ENCODE measurements at regions not wholly inside any gene's neighbourhood (a gene's known extent, or its start where the extent isn't known, plus 50 kb on each side); places are given as distances from the start of the nearest gene placed in this dataset.

GRCh38 chr12:111197376-111197944, 171.4 kb downstream of the PHETA1 start:
- H3K27me3 ChIP-seq = peaks cover 4% of the 10 kb centered on the region
- H2AFZ ChIP-seq = no peak overlapping the region
- no peak overlapping the region for H3K4me3 ChIP-seq
- H3K27ac ChIP-seq = no peak overlapping the region
- H3K9me2 ChIP-seq (replicated peaks; ENCODE audit: insufficient read depth) = no peaks in the 10 kb centered on the region
- no peak for DNase-seq (ENCODE audit: low spot score)
- no peak for TF ChIP-seq EZH2 (IDR thresholded peaks at IDR 0.05; ENCODE audit: borderline replicate concordance)
- TF ChIP-seq EZH2phosphoT487 (IDR thresholded peaks at IDR 0.05; ENCODE audit: low read depth, severe bottlenecking, unreplicated experiment) = no peak
- TF ChIP-seq, protein P1, sequence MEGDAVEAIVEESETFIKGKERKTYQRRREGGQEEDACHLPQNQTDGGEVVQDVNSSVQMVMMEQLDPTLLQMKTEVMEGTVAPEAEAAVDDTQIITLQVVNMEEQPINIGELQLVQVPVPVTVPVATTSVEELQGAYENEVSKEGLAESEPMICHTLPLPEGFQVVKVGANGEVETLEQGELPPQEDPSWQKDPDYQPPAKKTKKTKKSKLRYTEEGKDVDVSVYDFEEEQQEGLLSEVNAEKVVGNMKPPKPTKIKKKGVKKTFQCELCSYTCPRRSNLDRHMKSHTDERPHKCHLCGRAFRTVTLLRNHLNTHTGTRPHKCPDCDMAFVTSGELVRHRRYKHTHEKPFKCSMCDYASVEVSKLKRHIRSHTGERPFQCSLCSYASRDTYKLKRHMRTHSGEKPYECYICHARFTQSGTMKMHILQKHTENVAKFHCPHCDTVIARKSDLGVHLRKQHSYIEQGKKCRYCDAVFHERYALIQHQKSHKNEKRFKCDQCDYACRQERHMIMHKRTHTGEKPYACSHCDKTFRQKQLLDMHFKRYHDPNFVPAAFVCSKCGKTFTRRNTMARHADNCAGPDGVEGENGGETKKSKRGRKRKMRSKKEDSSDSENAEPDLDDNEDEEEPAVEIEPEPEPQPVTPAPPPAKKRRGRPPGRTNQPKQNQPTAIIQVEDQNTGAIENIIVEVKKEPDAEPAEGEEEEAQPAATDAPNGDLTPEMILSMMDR (IDR thresholded peaks at IDR 0.05; ENCODE audit: poor library complexity) = no peak
- no peaks in the 10 kb centered on the region for H3K9me3 ChIP-seq (ENCODE audit: low read depth)
- WGBS (ENCODE audit: low lambda C conversion rate, missing lambda C conversion rate) = 87% methylated on average over 6 of the region's 6 CpGs
- H3K36me3 ChIP-seq (replicated peaks; ENCODE audit: insufficient read depth, low read depth) = no peaks in the 10 kb centered on the region
- H3K4me2 ChIP-seq = no peak overlapping the region
- no peaks in the 10 kb centered on the region for H3K4me1 ChIP-seq (ENCODE audit: insufficient read depth)
- no peaks in the 10 kb centered on the region for H4K20me1 ChIP-seq (ENCODE audit: insufficient read depth, poor library complexity, severe bottlenecking)
- H3K79me2 ChIP-seq = no peaks in the 10 kb centered on the region

- H3K36me3 ChIP-seq (replicated peaks; ENCODE audit: insufficient read depth, low read depth) = no peaks in the 10 kb centered on the region
- H3K4me2 ChIP-seq = no peak overlapping the region
- H2AFZ ChIP-seq = no peak overlapping the region
- TF ChIP-seq, protein P1 (IDR thresholded peaks at IDR 0.05; ENCODE audit: poor library complexity) = no peak
- TF ChIP-seq EZH2phosphoT487 (IDR thresholded peaks at IDR 0.05; ENCODE audit: low read depth, severe bottlenecking, unreplicated experiment) = no peak
- TF ChIP-seq EZH2 (IDR thresholded peaks at IDR 0.05; ENCODE audit: borderline replicate concordance) = no peak
- H3K79me2 ChIP-seq = no peaks in the 10 kb centered on the region
- H3K9me2 ChIP-seq (replicated peaks; ENCODE audit: insufficient read depth) = no peaks in the 10 kb centered on the region
- H3K9me3 ChIP-seq (ENCODE audit: low read depth) = no peaks in the 10 kb centered on the region
- 88% methylated on average over 5 of the region's 5 CpGs for WGBS (ENCODE audit: low lambda C conversion rate, missing lambda C conversion rate)
- peaks cover 4% of the 10 kb centered on the region for H3K27me3 ChIP-seq
- no peaks in the 10 kb centered on the region for H3K4me1 ChIP-seq (ENCODE audit: insufficient read depth)
- no peak overlapping the region for H3K4me3 ChIP-seq
- no peak for DNase-seq (ENCODE audit: low spot score)
- no peak overlapping the region for H3K27ac ChIP-seq
- no peaks in the 10 kb centered on the region for H4K20me1 ChIP-seq (ENCODE audit: insufficient read depth, poor library complexity, severe bottlenecking)
Observed at GRCh38 chr12:111196532-111196931, 172.4 kb downstream of the PHETA1 start.

- H3K4me2 ChIP-seq = no peak overlapping the region
- no peak for TF ChIP-seq EZH2phosphoT487 (IDR thresholded peaks at IDR 0.05; ENCODE audit: low read depth, severe bottlenecking, unreplicated experiment)
- TF ChIP-seq, protein P1 (IDR thresholded peaks at IDR 0.05; ENCODE audit: poor library complexity) = no peak
- TF ChIP-seq EZH2 (IDR thresholded peaks at IDR 0.05; ENCODE audit: borderline replicate concordance) = no peak
- H3K4me1 ChIP-seq (ENCODE audit: insufficient read depth) = no peaks in the 10 kb centered on the region
- no peaks in the 10 kb centered on the region for H3K9me2 ChIP-seq (replicated peaks; ENCODE audit: insufficient read depth)
- H4K20me1 ChIP-seq (ENCODE audit: insufficient read depth, poor library complexity, severe bottlenecking) = no peaks in the 10 kb centered on the region
- no peak overlapping the region for H2AFZ ChIP-seq
- H3K79me2 ChIP-seq = no peaks in the 10 kb centered on the region
- no peak overlapping the region for H3K4me3 ChIP-seq
- no peaks in the 10 kb centered on the region for H3K9me3 ChIP-seq (ENCODE audit: low read depth)
- WGBS (ENCODE audit: low lambda C conversion rate, missing lambda C conversion rate) = 90% methylated on average over 8 of the region's 8 CpGs
- H3K36me3 ChIP-seq (replicated peaks; ENCODE audit: insufficient read depth, low read depth) = no peaks in the 10 kb centered on the region
- DNase-seq (ENCODE audit: low spot score) = no peak
- H3K27me3 ChIP-seq = peaks cover 4% of the 10 kb centered on the region
- H3K27ac ChIP-seq = no peak overlapping the region
Observed at GRCh38 chr12:111195316-111195715, 173.6 kb downstream of the PHETA1 start.

DNA sequence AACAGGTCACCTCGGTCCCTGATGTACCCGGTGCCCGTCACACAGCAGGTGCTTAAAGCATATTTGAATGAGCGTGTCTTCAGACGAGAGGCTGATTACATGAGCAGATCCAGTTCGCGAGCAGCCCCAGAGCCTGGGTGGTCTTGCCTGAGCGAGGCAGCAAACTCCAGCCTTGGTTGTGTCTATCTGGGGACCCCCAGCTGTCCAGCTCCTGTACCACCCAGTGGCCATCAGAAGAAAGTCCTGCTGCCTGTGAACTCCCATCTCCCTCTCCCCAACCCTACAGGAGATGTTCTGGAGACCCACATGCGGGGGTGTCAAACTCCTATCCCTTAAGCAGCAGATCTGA, 174.2 kb downstream of the PHETA1 start:
- Histone ChIP-seq H3K36me3 (replicated peaks; ENCODE audit: insufficient read depth, low read depth) (no peaks in the 10 kb centered on the region), H3K27me3 (peaks cover 4% of the 10 kb centered on the region), H3K79me2 (no peaks in the 10 kb centered on the region), H3K4me1 (ENCODE audit: insufficient read depth) (no peaks in the 10 kb centered on the region), H2AFZ (no peak overlapping the region), H3K9me2 (replicated peaks; ENCODE audit: insufficient read depth) (no peaks in the 10 kb centered on the region), H3K9me3 (ENCODE audit: low read depth) (no peaks in the 10 kb centered on the region), H3K4me3 (no peak overlapping the region), H4K20me1 (ENCODE audit: insufficient read depth, poor library complexity, severe bottlenecking) (no peaks in the 10 kb centered on the region), H3K4me2 (no peak overlapping the region), H3K27ac (no peak overlapping the region)
- 77% methylated on average over 9 of the region's 9 CpGs for WGBS (ENCODE audit: low lambda C conversion rate, missing lambda C conversion rate)
- no peak for DNase-seq (ENCODE audit: low spot score)
- TF ChIP-seq EZH2phosphoT487 (IDR thresholded peaks at IDR 0.05; ENCODE audit: low read depth, severe bottlenecking, unreplicated experiment) (no peak), EZH2 (IDR thresholded peaks at IDR 0.05; ENCODE audit: borderline replicate concordance) (no peak)
- TF ChIP-seq, protein P1 (IDR thresholded peaks at IDR 0.05; ENCODE audit: poor library complexity) = no peak

All from hepatocyte (in vitro differentiated cells).